Mesendoderm (in vitro differentiated cells): ENCODE measurements at regions not wholly inside any gene's neighbourhood (a gene's known extent, or its start where the extent isn't known, plus 50 kb on each side); places are given as distances from the start of the nearest gene placed in this dataset.
A peak's percentile ranks its signal among the peaks of the same experiment; 100 is the strongest.

Source experiments
- DNase-seq: peaks from one replicate; pipeline ENCODE4 v3.0.0; 2013
- H2AK5ac ChIP-seq: 2 replicates; pipeline ENCODE4 v1.6.1; 2013; ENCODE audit warnings: low read length, inconsistent platforms
- H2BK120ac ChIP-seq: 2 replicates; pipeline ENCODE4 v1.6.1; 2013; ENCODE audit warnings: low read depth, mild to moderate bottlenecking, low read length, moderate library complexity, mixed read lengths
- H2BK15ac ChIP-seq: replicated peaks from 2 replicates; pipeline ENCODE4 v1.6.1; 2013; ENCODE audit warnings: low read depth, mild to moderate bottlenecking, moderate library complexity
- H2BK5ac ChIP-seq: 2 replicates; pipeline ENCODE4 v1.6.1; 2013; ENCODE audit warnings: low read length, inconsistent platforms
- H3K18ac ChIP-seq: 2 replicates; pipeline ENCODE4 v1.6.1; 2013; ENCODE audit warnings: mild to moderate bottlenecking, low read length, mixed read lengths
- H3K23ac ChIP-seq: one replicate; pipeline ENCODE4 v1.6.1; 2013; ENCODE audit warnings: low read length
- H3K27ac ChIP-seq: 2 replicates; pipeline ENCODE4 v1.5.1; 2013; ENCODE audit warnings: low read depth, mild to moderate bottlenecking, inconsistent platforms, low read length, moderate library complexity
- H3K27me3 ChIP-seq: 2 replicates; pipeline ENCODE4 v1.6.1; 2013; ENCODE audit warnings: low read length, control low read depth, mild to moderate bottlenecking, inconsistent platforms; ENCODE audit not compliant: insufficient read depth, poor library complexity
- H3K36me3 ChIP-seq: 2 replicates; pipeline ENCODE4 v1.6.1; 2013; ENCODE audit warnings: low read length, inconsistent platforms; ENCODE audit not compliant: control insufficient read depth, insufficient read depth
- H3K4ac ChIP-seq: one replicate; pipeline ENCODE4 v1.6.1; 2013; ENCODE audit warnings: low read depth, mild to moderate bottlenecking, low read length, moderate library complexity
- H3K4me1 ChIP-seq: 2 replicates; pipeline ENCODE4 v1.6.1; 2013; ENCODE audit warnings: low read depth, low read length, inconsistent platforms; ENCODE audit not compliant: control insufficient read depth
- H3K4me2 ChIP-seq: 2 replicates; pipeline ENCODE4 v1.6.1; 2013; ENCODE audit warnings: low read length
- H3K4me3 ChIP-seq: 2 replicates; pipeline ENCODE4 v1.5.1; 2013; ENCODE audit warnings: mild to moderate bottlenecking, low read length
- H3K56ac ChIP-seq: one replicate; pipeline ENCODE4 v1.6.1; 2013; ENCODE audit warnings: low read length
- H3K79me1 ChIP-seq: 2 replicates; pipeline ENCODE4 v1.6.1; 2013; ENCODE audit warnings: low read length, inconsistent platforms
- H3K79me2 ChIP-seq: 2 replicates; pipeline ENCODE4 v1.6.1; 2013; ENCODE audit warnings: mild to moderate bottlenecking, low read length; ENCODE audit not compliant: control insufficient read depth, insufficient read depth
- H3K9ac ChIP-seq: 2 replicates; pipeline ENCODE4 v1.6.1; 2013; ENCODE audit warnings: low read length, inconsistent platforms
- H4K5ac ChIP-seq: one replicate; pipeline ENCODE4 v1.6.1; 2013; ENCODE audit warnings: low read length
- H4K8ac ChIP-seq: one replicate; pipeline ENCODE4 v1.6.1; 2013; ENCODE audit warnings: low read depth, mild to moderate bottlenecking, control low read depth, low read length, moderate library complexity
- WGBS: extraction: QIAGEN DNeasy Blood & Tissue Kit; methylation state at CpG from one replicate; pipeline ENCODE4 v1.1.7; 2013; ENCODE audit warnings: low lambda C conversion rate, missing lambda C conversion rate; ENCODE audit not compliant: insufficient coverage; ENCODE audit errors: extremely low coverage; 5-methylcytosine and 5-hydroxymethylcytosine counted together

- WGBS = no CpG with 5 or more reads among the region's 5 CpGs
Measured at GRCh38 chr2:43154685-43155084, 71.7 kb downstream of the ZFP36L2 start.

GRCh38 chr2:43152741-43153647 is 73.4 kb downstream of the ZFP36L2 start:
- Histone ChIP-seq H3K79me2 (no peaks in the 10 kb centered on the region), H3K27me3 (no peaks in the 10 kb centered on the region), H3K4me2 (no peak overlapping the region), H3K56ac (no peak overlapping the region), H3K27ac (no peak overlapping the region), H3K4me1 (no peaks in the 10 kb centered on the region), H4K8ac (no peak overlapping the region), H2BK120ac (no peak overlapping the region), H2BK15ac (no peak overlapping the region), H2BK5ac (no peak overlapping the region), H3K4me3 (no peak overlapping the region), H2AK5ac (no peak overlapping the region), H3K36me3 (no peaks in the 10 kb centered on the region), H3K9ac (no peak overlapping the region), H3K23ac (peak overlapping the region; percentile 66), H3K79me1 (no peaks in the 10 kb centered on the region), H3K18ac (no peak overlapping the region), H4K5ac (no peak overlapping the region), H3K4ac (no peak overlapping the region)
- no peak for DNase-seq
- WGBS = no CpG with 5 or more reads among the region's 11 CpGs

More at GRCh38 chr2:43154685-43155084, 71.7 kb downstream of the ZFP36L2 start:
- H3K18ac ChIP-seq = no peak overlapping the region
- H2BK15ac ChIP-seq = no peak overlapping the region
- no peak overlapping the region for H3K27ac ChIP-seq
- no peaks in the 10 kb centered on the region for H3K79me2 ChIP-seq
- no peaks in the 10 kb centered on the region for H3K79me1 ChIP-seq
- DNase-seq = no peak
- H3K4me1 ChIP-seq = no peaks in the 10 kb centered on the region
- H3K36me3 ChIP-seq = no peaks in the 10 kb centered on the region
- H3K4me3 ChIP-seq = no peak overlapping the region
- H3K4ac ChIP-seq = no peak overlapping the region
- H2BK5ac ChIP-seq = no peak overlapping the region
- no peak overlapping the region for H4K5ac ChIP-seq
- no peak overlapping the region for H4K8ac ChIP-seq
- H3K56ac ChIP-seq = no peak overlapping the region
- H3K27me3 ChIP-seq = no peaks in the 10 kb centered on the region
- no peak overlapping the region for H2BK120ac ChIP-seq
- H3K4me2 ChIP-seq = no peak overlapping the region
- no peak overlapping the region for H3K9ac ChIP-seq
- H3K23ac ChIP-seq = no peak overlapping the region
- no peak overlapping the region for H2AK5ac ChIP-seq

- Histone ChIP-seq H2AK5ac (no peak overlapping the region), H3K23ac (no peak overlapping the region), H3K18ac (no peak overlapping the region), H3K4me1 (no peaks in the 10 kb centered on the region), H3K27me3 (no peaks in the 10 kb centered on the region), H2BK5ac (no peak overlapping the region), H2BK15ac (no peak overlapping the region), H3K27ac (no peak overlapping the region), H3K9ac (no peak overlapping the region), H4K8ac (no peak overlapping the region), H3K79me1 (no peaks in the 10 kb centered on the region), H3K4ac (no peak overlapping the region), H3K4me2 (no peak overlapping the region), H3K4me3 (no peak overlapping the region), H2BK120ac (no peak overlapping the region), H4K5ac (no peak overlapping the region), H3K56ac (no peak overlapping the region), H3K36me3 (no peaks in the 10 kb centered on the region), H3K79me2 (no peaks in the 10 kb centered on the region)
- WGBS = no CpG with 5 or more reads among the region's 8 CpGs
- DNase-seq = no peak
Measured at GRCh38 chr2:43152186-43152585, 74.2 kb downstream of the ZFP36L2 start.

- WGBS = no CpG with 5 or more reads among the region's 9 CpGs
- no peak overlapping the region for H3K56ac ChIP-seq
- no peak overlapping the region for H2BK5ac ChIP-seq
- no peak overlapping the region for H3K4me2 ChIP-seq
- H2AK5ac ChIP-seq = no peak overlapping the region
- H3K36me3 ChIP-seq = no peaks in the 10 kb centered on the region
- no peaks in the 10 kb centered on the region for H3K79me2 ChIP-seq
- H3K27ac ChIP-seq = no peak overlapping the region
- no peak overlapping the region for H2BK15ac ChIP-seq
- no peaks in the 10 kb centered on the region for H3K4me1 ChIP-seq
- H4K5ac ChIP-seq = no peak overlapping the region
- no peak overlapping the region for H3K4me3 ChIP-seq
- H3K27me3 ChIP-seq = no peaks in the 10 kb centered on the region
- H3K9ac ChIP-seq = no peak overlapping the region
- H3K23ac ChIP-seq = no peak overlapping the region
- H3K18ac ChIP-seq = no peak overlapping the region
- H3K4ac ChIP-seq = no peak overlapping the region
- H4K8ac ChIP-seq = no peak overlapping the region
- H2BK120ac ChIP-seq = no peak overlapping the region
- no peak for DNase-seq
- no peaks in the 10 kb centered on the region for H3K79me1 ChIP-seq
Measured at GRCh38 chr2:43149482-43150107, 76.8 kb downstream of the ZFP36L2 start.

GRCh38 chr2:43146083-43146482 is 80.3 kb downstream of the ZFP36L2 start:
- Histone ChIP-seq H3K79me1 (no peaks in the 10 kb centered on the region), H3K18ac (no peak overlapping the region)

More at GRCh38 chr2:43146083-43146482, 80.3 kb downstream of the ZFP36L2 start:
- Histone ChIP-seq H3K27me3 (no peaks in the 10 kb centered on the region), H3K23ac (no peak overlapping the region), H2BK5ac (no peak overlapping the region), H3K4me3 (no peak overlapping the region), H3K56ac (no peak overlapping the region), H3K9ac (no peak overlapping the region), H3K4ac (no peak overlapping the region), H3K36me3 (no peaks in the 10 kb centered on the region), H2BK120ac (no peak overlapping the region), H3K79me2 (no peaks in the 10 kb centered on the region), H2AK5ac (no peak overlapping the region), H3K4me1 (no peaks in the 10 kb centered on the region), H4K8ac (no peak overlapping the region), H2BK15ac (no peak overlapping the region), H4K5ac (no peak overlapping the region), H3K4me2 (no peak overlapping the region), H3K27ac (no peak overlapping the region)
- WGBS = no CpG with 5 or more reads among the region's 5 CpGs
- no peak for DNase-seq
